Stimulated activated CD4-positive, alpha-beta T cell treated with anti-CD3 and anti-CD28 coated beads, Interleukin-1b, Interleukin-23, amount 100 ng/mL, for 4 hours (primary cell): ENCODE measurements at regions not wholly inside any gene's neighbourhood (a gene's known extent, or its start where the extent isn't known, plus 50 kb on each side); places are given as distances from the start of the nearest gene placed in this dataset.

Source experiments
- DNase-seq, 2 donors: peaks; one replicate each; pipeline ENCODE4 v3.0.0-alpha.2; 2020; ENCODE audit warnings: low read depth in 2 of 2

DNA sequence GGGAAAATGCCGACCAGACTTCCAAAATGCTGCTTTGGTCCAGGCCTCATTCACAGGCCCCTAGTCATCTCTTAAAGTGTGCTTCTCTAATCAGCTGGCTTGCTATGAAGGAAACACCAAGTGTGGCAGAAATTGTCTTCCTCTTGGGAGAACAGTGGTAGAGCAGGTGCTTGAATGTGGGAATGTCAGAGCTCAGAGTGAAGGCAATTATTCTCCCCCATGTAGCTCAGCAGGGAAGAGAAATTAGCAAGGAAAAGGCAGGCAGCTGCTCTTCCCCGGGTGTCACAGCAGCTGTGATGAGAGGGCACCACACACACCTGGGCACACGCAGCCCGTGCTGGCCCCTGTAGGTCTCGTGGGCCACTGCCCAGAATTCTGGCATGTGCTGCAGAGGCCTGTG is 358.5 kb downstream of the WDR72 start:
- no peak for DNase-seq

DNA sequence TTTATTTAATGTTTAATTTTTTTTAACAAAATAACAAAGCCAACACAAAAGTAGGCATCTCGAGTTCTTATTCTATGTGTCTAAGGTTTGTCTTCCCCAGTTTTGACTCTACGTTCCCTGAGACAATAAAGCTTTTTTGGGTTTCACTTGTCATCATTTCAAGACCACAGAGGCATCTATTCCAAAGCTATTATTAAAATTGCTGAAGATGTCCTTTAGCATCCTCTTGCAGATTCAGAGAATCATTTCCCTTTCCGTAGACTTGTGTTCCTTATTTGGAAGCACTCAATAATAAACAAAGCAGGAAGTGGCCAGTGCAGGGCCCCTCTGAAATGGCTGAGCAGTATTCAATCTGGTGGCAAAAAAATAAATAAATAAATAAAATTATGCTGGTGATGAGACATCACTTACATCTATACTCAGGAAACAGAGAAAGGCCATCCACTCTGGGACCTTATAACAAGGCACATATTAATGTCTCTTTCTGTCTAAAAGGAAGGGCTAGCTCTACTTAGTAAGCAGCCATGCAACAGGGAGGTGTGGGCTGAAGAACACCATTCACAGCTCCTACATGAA is 362.3 kb downstream of the WDR72 start:
- DNase-seq: no peak

DNA sequence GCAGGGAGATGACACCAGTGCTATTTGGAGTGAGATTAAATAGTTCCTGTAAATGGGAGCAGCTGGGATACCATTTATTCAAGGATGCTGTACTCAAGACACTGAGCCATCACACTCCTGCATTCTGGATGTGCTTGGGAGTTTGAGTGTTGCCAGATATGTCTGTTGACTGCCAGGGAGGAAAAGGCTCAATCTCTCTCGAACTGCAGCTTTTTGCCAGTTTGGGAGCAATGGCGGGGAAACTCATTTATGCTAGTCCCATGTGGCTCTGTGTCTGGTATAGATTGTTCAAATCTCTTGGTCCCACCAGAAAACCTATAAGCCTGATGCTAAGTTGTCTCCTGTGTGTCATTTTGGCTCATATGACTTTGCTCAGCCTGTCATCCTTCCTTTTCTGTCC is 363.6 kb downstream of the WDR72 start:
- DNase-seq: no peak

DNA sequence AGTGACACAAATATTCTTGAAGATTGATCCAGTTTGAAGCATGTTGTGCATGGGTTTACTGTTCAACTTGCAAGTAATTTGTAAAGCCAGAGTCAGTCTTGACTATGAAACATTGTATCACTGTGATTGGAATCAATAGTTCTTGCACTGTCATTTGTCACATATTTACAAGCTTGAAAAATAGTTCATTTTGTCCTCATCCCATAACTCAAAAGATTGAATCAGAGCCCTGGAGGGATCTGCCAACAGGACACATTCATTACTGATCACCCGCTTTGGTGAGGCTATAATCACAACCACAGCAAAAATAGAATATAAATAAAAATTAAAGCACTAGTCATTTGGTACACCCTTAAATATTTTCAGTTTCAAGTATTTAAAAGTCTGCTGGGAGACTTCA is 368.9 kb downstream of the WDR72 start:
- DNase-seq: no peak

DNA sequence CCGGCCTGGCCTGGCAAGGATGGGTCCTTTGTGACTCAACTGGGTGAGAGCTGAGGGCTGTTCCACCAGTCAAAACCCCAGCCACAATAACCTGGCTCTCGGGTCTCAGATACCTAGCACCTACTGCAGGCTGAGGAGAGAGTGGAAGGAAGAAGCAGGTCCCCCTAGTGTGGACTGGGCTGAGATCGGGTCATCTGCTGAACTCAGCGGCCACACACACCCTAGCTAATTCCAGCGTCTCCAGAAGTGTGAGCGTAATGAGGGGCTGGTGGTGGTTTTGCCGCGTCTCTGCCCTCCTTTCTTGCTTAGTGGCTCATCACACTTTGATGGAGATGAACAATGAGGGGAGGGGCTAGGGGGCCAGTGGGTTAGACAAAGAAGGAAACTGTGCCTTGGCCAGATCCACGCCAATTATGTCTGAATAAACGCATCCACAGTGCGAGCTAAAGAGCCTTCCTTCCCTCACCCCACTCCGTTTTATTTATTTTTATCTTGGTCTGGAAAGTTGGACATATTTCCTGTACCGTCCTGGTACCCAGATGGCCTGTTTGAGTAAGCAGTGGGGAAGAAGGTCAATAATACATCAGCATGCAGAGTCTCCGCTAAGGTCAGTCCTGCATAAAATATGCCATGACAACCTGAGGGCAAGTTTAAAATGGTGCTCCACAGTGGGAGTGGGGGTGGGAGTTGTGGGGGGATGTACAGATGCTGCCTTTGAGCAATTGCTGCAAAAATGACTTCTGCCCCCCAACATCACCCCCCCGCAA is 370.0 kb downstream of the WDR72 start:
- DNase-seq: no peak

DNA sequence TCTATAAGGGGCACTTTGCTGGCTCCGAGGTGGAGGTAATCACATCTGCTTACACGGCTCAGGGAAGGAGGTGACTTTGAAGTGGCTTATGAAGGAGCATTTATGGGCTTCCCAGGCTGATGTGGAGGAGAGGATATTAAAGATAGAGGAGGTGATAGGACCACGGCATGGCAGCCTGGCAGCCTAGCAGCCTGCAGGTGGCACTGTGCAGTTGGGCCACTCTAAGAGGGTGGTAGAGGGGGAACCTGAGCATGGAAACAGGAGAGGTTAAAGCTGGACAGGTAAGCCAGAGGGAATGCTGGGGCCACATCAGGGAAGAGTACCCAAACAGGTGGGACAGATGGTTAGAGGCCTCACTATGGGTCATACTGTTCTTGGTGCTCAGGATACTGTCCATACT is 375.0 kb downstream of the WDR72 start:
- no peak for DNase-seq

DNA sequence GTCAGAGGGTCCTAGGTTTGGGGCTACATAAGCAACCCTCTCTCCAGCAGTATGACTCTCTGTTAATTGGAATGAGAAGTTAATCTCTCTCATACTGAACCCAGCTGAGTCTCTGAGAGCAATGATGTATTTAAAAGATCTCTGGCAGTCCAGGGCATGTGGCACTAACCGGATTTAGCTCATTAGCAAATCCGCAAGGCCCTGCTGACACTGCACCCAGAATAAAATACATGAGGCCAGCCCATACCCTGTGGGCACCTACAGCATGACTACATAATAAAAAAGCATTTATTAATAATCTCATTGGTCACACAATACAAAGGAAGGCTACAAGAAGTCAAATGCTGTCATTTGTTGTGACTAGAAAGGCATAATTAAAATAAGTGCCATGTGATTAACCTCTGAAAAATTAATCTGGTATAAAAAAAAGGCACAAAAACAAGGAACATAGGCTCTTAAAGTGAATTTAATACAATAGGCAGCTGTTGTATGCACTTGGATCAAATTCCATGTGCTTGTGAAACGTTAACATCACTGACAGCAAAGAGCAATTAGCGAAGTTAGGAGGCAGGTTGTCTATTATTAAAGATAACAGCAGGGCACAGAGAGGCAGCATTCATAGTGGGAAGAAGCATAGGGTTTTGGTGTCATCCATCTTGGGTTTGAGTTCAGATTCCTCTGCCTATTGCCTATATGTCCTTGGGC is 381.2 kb downstream of the WDR72 start:
- DNase-seq: no peak

DNA sequence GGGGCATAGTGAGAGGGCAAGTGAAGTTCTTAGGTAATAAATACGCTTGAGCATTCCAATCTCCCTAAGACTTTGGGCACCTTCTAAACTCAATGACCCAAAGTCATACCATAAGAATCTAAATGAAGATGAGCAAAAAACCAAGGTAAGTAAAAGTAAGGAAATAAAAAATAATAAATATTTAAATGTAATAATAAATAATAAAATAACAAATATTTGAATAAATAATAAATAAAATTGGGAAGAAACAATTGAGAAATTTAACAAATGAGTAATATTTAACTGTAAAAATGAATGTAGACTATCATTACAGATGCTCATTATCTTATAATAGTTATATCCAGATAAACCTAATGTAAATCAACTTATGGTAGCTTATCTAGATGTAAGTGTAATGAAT is 391.7 kb downstream of the WDR72 start:
- no peak for DNase-seq

DNA sequence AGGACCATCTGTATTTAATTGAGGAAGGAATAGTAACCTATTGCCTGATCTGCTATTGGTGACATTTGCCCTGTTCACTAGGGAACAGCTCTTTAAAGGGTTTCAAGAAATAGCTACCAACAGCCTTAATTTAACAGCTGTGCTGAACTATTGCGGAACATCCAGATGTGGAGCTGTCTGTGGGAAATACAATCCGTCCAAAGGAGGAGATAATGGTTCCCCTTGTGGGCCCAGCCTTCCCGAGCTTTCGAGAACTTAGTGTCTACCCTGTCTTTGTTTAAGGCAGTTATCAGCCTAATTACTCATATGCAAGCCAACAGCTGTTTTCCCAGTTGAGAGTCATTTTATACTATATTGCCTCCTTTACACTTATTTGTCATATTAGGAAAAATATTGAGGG is 398.6 kb downstream of the WDR72 start:
- no peak for DNase-seq

DNA sequence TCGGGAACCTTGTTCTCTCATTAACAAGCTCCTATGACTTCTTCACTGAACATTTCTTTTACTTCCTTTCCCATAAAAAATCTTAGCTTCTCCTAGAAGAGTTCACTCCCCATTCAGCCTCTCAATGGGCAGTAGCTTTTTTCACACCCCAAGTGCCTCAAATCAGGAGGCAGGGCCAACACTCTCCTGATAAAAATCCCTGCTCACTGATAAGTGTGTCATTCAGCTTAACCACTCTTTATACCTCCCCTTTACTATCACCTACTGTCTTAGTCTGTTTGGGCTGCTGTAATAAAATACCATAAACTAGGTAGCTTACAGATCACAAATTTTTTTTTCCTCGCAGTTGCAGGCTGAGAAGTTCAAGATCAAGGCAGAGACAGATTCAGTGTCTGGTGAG is 400.4 kb downstream of the WDR72 start:
- DNase-seq: no peak

DNA sequence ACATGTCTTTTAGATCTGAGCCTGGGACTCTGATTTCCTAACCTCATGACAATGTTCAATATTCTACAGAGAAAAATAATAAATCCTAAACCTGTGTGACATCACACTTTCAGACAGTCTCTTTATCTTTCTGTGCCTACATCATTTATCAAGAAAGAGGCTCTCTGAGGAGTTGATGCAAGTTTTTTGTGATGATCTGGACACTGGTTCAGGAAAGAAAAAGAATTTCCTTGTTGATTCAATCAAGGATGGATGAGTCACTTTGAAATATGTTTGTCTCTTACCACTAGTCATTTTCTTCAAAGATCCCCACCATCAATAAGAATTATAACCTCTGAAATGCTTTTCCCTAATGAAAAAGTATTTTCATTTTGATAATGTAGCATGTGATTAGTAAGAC is 404.6 kb downstream of the WDR72 start:
- no peak for DNase-seq

DNA sequence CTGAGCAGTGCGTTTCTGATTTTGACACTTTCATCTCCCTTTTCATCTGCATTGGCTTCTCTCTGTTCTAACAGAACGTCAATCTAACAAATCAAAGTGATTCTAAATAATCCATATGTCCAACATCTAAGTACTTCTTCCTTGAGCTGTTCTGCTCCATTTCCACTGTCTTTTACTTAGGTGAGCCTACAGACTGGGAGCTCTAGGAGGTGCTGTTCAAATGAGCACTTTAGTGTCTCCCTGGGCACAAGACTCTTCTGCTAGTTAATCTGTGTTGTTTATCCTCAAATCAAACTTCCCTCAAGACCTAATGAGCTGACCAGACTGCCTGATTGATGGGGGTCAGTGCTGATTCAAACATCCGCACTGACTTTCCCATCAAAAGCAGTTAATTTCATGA is 408.1 kb downstream of the WDR72 start:
- no peak for DNase-seq

DNA sequence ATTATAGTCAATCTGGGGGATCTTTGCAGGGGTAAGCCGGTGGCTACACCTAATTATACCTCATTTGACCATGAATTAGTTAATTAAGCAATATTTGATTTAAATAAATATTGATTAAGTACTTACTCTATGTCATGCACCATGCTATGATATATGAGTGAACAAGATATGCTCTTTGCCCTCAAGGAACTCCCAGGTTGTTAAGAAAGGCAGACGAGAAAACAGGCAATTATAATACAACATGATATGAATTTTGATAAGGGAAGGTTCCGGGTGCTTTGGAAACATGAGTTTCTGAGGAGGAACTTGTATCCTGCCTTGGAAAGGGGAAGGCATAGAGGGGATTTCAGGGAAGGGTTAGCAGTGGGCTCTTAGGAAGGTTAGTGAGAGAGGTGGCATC is 412.9 kb downstream of the WDR72 start:
- DNase-seq: no peak

DNA sequence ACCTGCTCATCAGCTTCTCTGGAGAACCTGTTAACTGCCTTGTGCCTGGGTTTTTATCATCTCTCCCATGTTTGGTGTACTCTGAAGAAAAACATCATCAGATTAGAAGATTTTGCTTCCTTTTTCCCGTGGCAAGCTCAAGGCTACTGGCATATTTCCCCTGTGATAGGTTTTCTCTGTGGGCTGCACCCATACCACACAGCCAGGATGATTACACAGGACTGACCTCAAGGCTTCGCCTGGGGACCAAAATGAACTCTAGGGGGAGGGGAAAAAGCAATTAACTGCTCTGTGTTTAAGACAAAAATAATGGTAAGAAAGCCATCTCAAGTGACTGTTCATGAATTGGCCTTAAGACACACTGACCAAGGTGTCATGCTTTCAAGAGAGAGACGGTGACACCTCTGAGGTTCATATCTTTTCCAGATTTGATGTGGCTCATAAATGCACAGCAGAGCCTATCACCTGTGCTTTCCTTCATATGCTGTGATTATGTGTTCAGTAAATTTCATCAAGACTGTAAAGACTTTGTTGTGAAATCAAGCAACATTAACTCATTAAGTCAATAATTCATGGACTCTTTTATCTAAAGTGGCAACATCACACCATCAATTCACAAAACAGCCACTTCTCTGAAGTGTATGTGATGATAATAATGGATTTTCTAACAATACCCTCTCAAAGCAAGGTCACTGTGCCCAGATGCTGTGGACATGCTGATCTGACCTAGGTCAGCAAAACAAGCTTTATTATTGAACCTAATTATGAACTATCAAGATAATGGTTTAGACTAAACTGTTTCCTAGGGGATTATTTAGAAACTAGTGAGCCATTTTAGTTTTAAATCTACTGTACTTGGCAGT is 427.9 kb downstream of the WDR72 start:
- no peak for DNase-seq

DNA sequence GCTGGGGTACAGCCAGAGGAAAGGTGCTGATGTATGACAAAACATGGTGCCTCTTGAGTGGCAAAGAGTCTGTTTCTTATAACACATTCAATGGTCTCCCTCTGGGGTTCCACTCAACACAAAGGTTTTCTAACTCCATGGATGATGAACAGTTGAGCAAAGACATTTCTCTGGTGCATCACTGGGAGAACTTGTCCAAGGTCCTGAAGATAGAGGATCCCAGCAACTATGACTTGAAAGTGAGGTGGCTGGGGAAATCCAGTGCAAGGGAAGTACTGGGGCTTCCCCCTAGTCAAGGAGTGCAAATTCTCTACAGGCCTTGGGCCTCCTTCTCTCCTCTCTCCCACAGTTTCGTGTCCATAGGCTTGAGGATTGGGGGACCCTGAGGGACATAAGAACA is 431.1 kb downstream of the WDR72 start:
- DNase-seq: no peak

DNA sequence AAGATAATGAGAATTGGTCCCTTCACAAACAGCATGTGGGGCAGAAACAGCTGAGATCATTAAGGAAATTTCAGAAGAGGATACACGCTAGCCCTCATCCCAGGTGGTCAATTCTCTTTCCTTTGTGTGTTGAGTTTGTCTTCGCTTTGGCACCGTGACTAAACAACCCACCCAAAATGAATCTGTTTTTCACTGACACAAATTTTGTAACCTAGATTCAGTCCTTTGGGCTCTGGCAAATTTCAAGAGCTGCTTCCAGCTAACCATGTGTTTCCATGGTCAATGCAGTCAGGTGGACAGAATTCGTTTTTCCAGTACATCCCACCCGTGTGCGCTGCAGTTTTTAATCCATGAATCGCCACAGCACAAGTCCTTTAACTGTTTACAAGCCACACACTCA is 435.4 kb downstream of the WDR72 start:
- DNase-seq: no peak

DNA sequence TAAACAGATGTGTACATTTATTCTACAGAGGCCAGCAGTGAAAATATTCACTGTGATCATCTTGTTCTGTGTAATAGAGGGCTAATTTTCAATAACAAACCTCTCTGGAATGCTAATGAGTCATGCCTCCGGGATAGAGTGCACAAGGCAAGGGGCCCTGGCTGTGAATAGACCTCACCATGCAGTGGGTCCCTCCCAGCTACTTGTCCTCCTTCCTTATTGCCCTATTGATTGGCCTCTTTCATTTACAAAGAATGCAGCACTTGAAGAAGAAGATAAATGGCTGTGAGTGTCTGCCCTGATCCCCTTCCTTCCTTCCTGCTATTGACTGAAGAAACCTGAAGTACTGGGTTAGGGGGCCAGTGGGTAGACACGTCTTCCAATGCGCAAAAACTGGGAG is 436.3 kb downstream of the WDR72 start:
- DNase-seq: no peak

DNA sequence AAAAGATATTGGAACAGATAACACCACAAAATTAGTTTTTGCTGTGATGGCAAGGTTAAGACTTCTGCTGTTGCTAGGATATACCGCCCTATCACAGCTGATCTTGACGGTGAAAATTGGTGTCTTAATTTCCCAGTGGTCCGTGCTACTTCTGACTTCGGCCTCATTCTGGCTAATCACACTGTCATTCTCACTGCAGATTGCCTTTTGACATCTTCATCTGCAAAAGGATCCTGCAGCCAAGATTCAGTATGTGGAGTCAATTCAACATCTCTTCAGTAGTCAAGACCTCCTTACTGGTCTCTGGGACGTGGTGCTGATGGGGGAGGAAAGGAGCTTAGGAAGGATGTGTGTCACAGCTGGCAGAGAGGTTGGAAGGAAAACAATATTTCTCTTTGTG is 438.6 kb downstream of the WDR72 start:
- DNase-seq: no peak

DNA sequence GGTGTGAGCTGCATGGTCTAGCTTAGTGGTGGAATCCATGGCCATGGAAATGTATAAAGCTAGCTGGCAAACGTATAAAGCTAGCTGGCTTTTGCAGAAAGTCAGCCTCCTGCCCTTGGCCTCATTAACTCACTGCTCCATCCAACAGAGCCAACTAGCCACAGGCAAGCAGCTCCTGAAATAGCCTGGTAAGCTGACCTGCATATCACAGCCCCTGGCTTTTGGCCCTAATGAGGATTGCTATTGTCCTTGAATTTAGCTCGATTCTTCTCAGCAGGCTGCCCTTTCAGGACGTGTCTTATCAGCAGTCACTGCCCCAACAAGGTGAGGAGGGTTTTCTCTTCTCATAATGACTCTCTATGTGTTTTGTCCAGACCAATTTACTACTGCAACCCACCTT is 446.8 kb downstream of the WDR72 start:
- no peak for DNase-seq

DNA sequence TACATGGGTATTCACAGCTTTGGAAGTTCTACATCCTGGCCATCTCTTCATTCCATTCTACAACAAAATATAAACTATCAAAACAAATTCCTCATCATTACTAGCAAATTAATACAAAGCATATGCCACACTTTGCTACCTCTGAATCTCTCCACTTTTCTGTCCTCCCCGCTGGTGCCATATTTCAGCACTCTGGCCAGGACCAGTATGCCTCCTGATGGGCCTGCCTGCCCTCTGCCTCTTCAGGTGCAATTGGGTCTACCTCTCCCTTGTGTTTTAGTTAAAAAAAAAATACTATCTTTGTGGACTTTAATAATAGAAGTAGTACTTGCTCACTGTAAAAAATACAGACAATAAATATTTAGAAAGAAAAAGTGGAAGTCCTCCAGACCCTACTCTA is 448.8 kb downstream of the WDR72 start:
- no peak for DNase-seq

DNA sequence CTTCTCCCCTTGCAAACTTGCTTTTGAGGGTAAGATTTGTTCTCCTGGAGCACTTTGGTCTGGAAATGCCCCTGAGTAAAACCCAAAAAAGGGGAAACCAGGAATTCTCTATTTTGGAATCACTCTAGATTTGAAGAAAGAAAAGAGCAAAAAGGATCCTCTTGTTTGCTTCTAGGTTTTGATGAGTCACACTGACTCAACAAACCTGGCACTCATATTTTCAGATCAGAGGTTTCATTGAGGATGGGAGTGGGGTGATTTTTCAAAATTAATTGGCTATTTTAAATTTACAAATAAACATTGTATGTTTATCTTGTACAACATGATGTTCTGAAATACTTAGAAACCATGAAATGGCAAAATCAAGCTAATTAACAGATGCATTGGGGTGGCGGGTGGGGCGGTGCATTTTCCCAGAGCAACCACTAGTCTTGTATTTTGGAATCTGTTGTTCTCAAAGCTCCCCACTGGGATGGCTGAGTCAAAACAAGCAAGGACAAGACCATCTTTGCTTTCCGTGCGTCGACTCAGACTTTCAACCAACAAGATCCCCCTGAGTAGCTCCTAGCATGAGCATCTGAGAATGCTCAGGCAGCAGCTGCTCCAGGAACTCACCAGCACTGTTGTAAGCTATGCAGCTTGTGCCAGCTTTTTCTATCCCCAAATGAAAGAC is 451.4 kb downstream of the WDR72 start:
- no peak for DNase-seq

DNA sequence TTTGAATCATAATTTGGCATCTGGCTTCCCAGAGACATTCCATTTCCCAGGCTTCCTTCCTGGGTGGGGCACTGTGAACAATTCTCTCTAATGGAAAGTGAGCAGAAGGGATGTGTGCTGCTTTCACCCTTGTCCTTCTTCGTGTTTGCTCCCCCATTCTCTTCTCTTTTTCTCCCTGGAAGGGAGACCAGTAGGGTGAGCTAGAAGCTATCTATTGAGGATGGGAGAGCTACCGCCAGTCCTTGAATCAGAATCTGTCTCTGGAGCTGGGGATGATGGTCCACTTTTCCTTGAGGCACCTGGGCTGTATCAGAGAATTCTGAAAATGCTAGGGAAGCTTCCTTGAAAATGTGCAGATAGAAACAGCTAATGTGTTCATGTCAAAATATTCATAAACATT is 453.9 kb downstream of the WDR72 start:
- no peak for DNase-seq
